HG03442 (cell line): ENCODE measurements at regions not wholly inside any gene's neighbourhood (a gene's known extent, or its start where the extent isn't known, plus 50 kb on each side); places are given as distances from the start of the nearest gene placed in this dataset.
"Not testable (repeated sequence)": the region's sequence is repeated elsewhere in the genome, so short reads cannot be mapped to it uniquely, and the experiment has no call there.

ENCODE experiments used
- ATAC-seq: cut with Tn5 transposase; IDR thresholded peaks from one replicate; pipeline ENCODE4 v1.9.1; 2021; ENCODE audit warnings: mild to moderate bottlenecking, moderate library complexity; ENCODE audit not compliant: unreplicated experiment

DNA sequence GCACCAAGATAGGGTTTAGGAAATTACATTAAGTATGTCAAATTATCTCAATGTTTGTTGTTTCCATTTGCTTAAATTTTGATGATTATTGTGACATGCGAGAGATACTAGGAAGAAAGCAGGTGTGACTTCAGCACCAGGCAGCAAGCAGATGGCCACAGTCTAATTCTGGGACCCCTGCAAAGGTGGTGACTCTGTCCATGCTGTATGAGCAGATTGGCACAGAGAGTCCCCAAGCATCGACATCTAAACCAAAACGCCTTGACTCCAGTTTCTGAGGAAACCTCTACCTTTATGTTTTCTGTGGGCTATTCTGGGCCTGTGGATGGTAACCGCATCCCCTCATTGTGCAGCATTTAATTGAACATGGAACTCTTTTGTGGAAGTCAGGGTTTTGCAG lies 670.1 kb upstream of the TMEM132C start:
- ATAC-seq: no peak

DNA sequence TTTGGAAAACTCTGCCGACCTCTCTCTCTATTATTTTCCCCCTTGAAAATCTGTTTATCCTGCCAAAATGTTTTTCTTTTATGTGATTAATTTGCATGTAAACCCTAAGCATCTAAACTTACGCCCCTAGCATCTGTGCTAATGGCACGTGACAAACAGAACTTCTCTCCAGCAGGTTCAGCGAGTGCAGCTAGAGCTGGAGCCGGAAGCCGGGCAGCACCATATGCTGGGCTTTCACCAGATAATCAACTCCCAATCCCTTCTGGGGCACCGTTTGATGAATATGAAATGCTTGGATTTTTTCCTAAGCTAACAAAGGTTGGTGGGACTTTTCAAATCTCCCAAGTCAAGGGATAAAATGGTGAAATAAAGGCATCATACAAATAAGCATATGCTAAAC lies 667.5 kb upstream of the TMEM132C start:
- no peak for ATAC-seq

- ATAC-seq: no peak
Measured at GRCh38 chr12:127600211-127600610, 666.8 kb upstream of the TMEM132C start.

- no peak for ATAC-seq
Measured at GRCh38 chr12:127606476-127607015, 660.4 kb upstream of the TMEM132C start.

GRCh38 chr12:127607146-127607725 lies 659.7 kb upstream of the TMEM132C start:
- ATAC-seq: no peak

GRCh38 chr12:127608359-127608758 lies 658.6 kb upstream of the TMEM132C start:
- ATAC-seq: not testable (repeated sequence)

- no peak for ATAC-seq
Measured at GRCh38 chr12:127613056-127613455, 653.9 kb upstream of the TMEM132C start.

GRCh38 chr12:127619869-127620734 lies 646.9 kb upstream of the TMEM132C start:
- ATAC-seq: no peak

DNA sequence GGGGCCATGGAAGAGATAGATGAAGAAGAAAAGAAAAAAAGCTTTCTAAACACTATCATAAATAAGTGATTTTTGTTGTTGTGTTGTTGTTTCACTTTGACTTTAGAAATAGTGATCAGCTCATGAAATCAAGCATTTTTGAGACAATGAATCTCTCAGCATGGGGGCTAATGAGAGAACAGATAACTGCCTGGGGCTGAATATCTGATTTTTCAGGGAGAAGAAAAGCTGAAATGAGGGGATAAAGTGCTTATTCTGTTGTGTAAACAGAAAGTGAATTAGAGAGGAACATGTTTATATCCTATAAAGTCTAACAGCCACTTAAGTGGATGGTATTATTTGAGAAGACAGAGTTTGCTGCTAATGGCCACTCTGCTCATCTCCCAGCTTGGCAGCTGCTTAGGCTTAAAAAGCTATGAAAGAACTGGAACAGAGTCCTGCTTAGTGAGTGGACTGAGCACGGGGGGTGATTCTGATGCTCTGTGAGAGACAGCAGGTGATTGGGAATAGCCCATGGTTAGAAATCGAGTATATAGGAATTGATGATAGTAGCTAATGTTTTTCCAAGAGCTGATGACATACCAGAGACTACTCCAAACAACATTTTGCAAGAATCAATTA lies 646.1 kb upstream of the TMEM132C start:
- no peak for ATAC-seq

DNA sequence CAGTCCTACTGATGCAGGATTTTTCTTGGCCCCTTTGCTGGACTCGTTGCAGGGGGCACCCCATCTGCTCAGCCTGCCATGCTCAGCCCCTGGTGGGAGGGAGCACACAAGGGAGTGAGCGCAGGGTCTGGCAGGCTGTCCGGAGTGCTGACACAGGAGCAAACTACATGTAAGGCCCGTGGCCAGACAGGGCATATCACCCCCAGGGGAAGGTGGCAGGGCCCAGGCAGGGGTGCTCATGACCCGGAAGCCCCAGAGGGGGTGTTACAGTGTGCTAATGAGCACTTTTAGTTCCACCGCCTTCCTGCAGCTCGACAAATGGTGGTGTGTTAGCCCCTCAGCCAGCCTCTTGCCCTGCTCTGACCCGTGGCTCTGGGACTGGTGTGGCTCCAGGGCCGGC lies 645.6 kb upstream of the TMEM132C start:
- no peak for ATAC-seq

GRCh38 chr12:127623362-127623761 lies 643.6 kb upstream of the TMEM132C start:
- no peak for ATAC-seq

DNA sequence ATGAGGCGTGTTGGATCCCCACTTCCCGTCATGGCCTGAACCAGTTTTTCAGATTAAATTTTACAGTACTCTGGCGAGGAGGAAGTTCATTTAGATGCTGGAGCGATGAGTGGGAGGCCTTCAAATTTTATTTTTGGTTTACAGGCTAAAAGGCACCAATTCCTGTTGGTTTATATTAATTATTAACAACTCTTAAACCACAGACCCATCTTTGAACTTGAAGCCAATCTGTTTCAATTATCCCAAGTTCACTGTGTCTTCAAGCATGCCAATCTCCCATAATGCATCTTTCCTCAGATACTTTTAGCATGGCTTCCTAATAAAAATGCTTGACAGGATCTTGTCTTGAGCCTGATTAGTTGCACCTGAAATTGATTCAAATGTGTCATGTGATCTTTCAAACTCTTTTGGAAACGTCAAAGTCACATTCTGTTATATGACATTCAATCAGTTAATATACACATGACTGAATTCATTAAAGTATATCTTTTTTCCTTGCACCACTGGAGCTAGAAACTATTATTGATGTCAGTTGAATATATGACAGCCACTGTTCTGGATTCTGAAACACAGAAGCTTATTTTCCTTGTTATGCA lies 641.7 kb upstream of the TMEM132C start:
- ATAC-seq: no peak

- no peak for ATAC-seq
Measured at GRCh38 chr12:127628645-127629044, 638.3 kb upstream of the TMEM132C start.

DNA sequence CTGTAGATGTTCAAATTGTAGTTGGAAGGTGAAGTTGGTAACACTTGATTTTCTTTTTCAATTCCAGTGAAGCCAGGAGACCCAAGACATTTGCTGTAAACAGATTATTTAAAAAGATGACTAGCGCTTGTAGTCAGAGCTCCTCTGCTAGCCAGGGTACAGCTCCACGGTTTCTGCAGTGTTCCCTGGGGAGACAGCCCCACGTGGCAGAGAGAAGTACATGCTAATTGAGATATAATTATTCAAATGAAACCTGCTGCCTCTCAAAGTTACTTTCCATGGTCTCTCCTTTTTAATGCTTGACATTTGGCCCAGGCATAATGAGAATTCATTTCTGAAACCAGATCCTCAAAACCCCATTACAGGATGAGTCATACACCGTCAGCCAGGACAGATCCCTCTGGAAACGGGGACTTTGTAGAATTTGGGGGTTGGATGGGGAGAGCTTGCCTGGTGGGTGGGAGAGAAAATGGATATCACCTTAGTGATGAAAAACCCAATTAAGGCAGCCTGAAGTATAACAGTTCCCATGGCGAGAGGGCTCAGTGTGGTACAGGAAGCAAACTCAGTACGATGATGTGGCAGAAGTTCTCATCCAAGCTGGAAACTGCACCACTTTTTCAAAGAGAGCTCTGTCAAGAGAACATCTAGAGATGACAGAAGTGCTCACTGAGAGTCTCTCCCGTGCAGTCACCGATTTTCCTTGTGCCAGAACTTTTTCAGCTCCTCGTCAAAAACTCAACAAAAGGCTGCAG lies 637.7 kb upstream of the TMEM132C start:
- no peak for ATAC-seq

GRCh38 chr12:127632461-127632860 lies 634.5 kb upstream of the TMEM132C start:
- ATAC-seq: no peak

- ATAC-seq: no peak
Measured at GRCh38 chr12:127635838-127636237, 631.1 kb upstream of the TMEM132C start.

GRCh38 chr12:127636882-127637281 lies 630.1 kb upstream of the TMEM132C start:
- ATAC-seq: no peak

- ATAC-seq: no peak
Measured at GRCh38 chr12:127640181-127640886, 626.6 kb upstream of the TMEM132C start.

DNA sequence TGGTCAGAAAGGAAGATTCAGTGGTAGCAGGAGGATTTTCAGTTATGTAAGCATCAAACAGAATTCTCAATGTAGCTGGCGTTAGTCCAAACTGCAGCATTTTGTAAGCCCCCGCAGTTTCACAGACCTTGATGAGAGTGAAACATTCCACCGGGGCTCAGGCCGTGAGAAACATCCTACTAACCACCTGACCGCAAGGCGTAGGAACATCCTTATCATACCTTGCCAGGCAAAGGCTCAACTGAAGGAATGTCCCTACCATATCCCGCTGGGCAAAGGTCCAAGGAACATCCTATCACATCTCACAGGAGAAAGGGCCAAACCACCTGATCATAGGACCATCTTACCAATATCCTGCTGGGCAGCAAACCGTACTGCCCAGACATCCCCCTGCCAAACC lies 624.8 kb upstream of the TMEM132C start:
- ATAC-seq: no peak

GRCh38 chr12:127648321-127648720 lies 618.6 kb upstream of the TMEM132C start:
- no peak for ATAC-seq
